GM21447 (cell line): ENCODE measurements at regions not wholly inside any gene's neighbourhood (a gene's known extent, or its start where the extent isn't known, plus 50 kb on each side); places are given as distances from the start of the nearest gene placed in this dataset.

Experiments
- ATAC-seq: cut with Tn5 transposase; IDR thresholded peaks from one replicate; pipeline ENCODE4 v1.9.1; 2021; ENCODE audit not compliant: unreplicated experiment

- no peak for ATAC-seq
Measured at GRCh38 chr6:165804331-165805066, 141.5 kb upstream of the PDE10A start.

- no peak for ATAC-seq
Measured at GRCh38 chr6:165800337-165800736, 137.3 kb upstream of the PDE10A start.

DNA sequence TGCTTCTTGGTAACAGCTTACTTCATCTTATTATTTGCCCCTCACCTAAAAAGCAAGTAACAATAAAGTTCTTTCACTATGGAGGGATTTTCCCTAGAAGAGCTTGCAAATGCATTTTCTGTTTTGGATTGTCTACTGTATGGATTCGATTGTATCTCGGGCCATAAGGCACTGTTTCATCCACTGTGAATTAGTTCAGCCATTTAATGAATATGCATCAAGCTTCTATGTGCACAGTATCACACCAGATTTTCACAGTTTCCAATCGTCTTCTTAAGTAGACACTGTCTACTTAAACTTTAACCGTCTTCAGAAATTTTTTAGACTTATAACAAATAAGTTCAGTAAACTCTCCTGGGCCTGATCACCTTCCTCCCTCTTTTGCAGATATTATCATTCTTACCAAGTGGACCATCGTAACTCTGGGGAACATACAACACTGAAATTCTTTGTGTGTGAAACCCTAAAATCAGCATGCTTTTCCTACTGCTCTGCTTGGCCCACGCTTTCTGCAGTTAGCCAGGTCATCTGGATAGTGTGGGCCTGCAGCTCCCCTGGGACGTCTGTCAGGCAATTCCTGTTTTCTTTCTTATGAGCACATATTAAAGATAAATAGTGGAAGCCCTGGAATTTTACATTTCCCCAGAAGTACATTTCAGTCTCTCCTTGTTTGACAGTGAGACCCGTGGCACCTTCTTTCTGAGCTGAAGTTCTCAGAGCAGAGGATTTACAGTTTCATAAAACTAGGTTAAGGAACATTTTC, 136.5 kb upstream of the PDE10A start:
- no peak for ATAC-seq

DNA sequence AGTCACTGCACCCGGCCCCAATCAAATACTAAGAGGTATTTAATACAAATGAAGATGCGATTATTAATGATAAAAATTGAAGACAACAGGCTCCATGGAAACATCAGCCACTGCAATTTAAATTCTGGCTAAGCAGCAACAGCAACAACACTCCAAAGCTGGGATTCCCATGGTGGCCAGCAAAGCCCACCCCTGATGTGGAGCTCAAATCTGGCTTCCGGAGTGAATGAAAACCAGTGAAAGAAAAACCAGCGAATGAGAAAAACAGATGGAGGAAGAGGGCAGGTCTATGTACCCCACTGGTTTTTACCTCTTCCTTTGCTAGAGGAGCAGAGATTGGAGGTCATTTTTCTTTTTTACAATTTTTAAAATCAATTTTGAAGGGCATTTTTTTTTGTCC, 135.9 kb upstream of the PDE10A start:
- ATAC-seq, result no peak

DNA sequence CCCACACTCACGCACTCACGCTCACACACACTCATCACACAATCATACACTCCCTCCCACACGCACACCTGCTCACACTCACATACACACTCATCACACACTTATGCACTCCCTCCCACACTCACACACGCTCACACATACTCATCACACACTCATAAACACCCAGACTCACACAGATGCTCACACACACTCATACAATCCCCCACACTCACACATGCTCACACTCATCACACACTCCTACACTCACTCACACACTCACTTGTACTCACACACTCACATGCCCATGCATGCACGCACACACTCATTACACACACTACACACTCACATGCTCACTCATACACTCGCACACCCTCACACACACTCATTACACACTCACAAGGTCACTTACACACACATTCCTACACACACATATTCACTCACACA, 131.1 kb upstream of the PDE10A start:
- ATAC-seq, result no peak

DNA sequence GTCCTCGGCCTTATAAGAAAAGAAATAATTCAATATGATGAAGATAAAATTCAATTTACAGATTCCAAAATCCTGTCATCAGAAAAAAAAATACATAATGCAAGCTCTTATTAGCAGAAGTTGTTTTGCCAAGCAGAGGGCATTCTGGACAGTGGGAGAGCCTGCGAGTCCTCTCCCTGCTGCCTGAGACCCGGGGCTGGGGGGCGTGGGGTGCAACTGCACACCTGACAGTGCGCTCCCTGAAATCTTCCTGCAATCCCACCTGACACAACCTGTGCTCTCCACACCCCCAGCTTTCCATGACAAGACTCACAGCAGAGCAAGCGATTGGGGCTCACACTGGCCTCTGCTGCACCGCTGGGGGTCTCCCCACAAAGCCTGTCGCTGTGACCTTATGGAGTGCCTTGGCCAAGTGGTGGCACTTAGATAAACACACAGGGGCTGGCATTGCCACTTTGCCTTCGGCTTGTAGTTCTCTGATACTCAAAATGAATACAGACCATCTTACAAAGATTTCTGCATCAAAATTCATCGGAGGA, 130.3 kb upstream of the PDE10A start:
- ATAC-seq, result no peak

GRCh38 chr6:165791876-165792437, 128.9 kb upstream of the PDE10A start:
- no peak for ATAC-seq

- ATAC-seq, result no peak
Measured at GRCh38 chr6:165791306-165791705, 128.3 kb upstream of the PDE10A start.

DNA sequence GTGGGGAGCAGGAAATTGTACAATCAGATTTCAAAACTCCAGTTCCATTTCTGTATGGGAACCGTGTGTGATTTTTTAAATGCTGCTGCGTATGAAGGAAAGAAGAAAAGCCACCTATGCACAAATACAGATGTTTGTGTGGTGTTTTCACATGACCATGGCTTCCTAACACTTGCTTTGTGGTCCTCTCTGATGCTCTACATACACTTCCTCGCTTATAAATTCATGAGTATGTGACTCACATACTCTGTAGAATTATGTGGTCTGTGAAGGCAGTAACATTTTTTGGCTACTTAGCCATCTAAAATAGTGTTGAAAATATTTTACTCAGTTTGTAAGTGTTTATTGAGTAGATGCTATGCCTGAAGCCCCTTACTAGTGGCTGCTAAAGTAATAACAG, 119.8 kb upstream of the PDE10A start:
- ATAC-seq, result no peak

- no peak for ATAC-seq
Measured at GRCh38 chr6:165782134-165782533, 119.1 kb upstream of the PDE10A start.

- no peak for ATAC-seq
Measured at GRCh38 chr6:165777680-165778079, 114.6 kb upstream of the PDE10A start.

DNA sequence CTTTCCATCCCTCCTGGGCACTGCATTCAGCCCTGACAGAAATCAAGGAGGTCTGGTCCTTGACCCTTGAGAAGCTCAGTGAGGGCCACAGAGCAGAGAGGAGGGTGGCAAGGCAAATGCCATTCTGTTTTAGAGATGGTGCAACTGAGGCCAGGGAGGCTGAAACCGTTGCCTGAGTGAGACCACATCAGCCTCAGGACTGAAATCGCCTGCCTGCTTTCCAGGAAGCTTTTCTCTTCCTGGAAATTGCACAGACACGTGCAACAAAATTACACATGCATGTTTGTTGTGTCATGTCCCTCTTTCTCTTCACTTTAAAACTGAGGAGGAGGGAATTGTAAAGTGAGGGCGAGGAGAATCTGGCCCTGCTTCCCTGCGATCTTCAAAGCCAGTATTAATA, 113.7 kb upstream of the PDE10A start:
- no peak for ATAC-seq

GRCh38 chr6:165775721-165776120, 112.7 kb upstream of the PDE10A start:
- ATAC-seq, result no peak

GRCh38 chr6:165774903-165775601, 112.0 kb upstream of the PDE10A start:
- ATAC-seq, result no peak

GRCh38 chr6:165770397-165771082, 107.5 kb upstream of the PDE10A start:
- no peak for ATAC-seq

- no peak for ATAC-seq
Measured at GRCh38 chr6:165769884-165770283, 106.8 kb upstream of the PDE10A start.

GRCh38 chr6:165769401-165769800, 106.4 kb upstream of the PDE10A start:
- ATAC-seq, result no peak

DNA sequence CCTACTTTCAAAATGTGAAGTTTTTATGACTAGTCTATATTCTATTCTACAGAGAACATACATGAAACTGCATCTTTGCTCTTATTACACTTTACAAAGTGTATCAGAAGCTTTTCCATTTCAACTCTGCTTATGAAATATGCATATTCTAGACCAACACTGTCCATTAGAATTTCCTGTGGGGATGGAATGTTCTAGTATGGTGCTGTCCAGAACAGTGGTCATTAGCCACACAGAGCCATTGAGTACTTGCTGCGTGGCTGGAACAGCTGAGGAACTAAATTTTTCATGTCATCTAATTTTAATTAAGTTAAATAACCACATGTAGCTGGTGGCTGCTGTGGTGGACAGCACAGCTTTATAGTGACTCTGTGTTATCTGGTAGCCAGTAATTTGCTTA, 105.9 kb upstream of the PDE10A start:
- no peak for ATAC-seq

DNA sequence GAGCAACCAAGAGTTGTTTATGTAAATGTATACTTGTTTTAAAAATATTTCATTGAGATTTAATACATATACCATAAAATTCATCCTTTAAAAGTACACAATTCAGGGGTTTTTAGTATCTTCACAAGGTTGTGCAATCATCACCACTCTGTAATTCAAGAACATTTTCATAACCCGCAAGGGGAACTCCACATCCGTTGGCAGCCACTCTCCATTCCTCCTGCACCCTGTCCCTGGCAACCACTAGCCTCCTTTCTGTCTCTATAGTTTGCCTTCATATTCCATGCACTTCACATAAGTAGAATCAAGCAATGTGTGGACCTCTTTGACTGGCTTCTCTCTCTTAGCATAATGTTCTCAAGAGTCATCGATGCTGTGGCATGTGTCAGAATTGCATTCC, 104.2 kb upstream of the PDE10A start:
- ATAC-seq, result no peak

- no peak for ATAC-seq
Measured at GRCh38 chr6:165766457-165766856, 103.4 kb upstream of the PDE10A start.

DNA sequence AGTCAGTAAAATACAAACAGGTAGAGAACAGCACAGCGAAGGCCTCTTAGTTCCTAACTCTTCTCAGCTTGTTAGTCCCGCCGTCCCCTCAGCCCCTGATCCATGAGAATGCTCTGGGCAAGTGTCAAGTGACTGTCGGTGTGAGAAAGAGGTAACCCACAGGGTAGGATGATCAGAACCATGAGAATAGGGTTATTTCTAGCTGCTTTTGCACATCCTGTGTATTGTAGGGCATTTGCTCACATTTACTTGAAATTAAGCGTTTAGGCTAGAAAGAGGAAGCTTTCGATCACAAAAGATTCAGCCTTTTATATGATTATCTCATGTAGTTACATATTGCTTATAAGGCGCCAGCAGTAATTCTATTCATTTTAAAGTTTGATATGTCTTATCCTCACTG, 103.0 kb upstream of the PDE10A start:
- no peak for ATAC-seq
